Tibial nerve (tissue), 4 donors: ENCODE measurements at regions not wholly inside any gene's neighbourhood (a gene's known extent, or its start where the extent isn't known, plus 50 kb on each side); places are given as distances from the start of the nearest gene placed in this dataset. TPM values are rescaled to one million over a fixed set of nuclear protein-coding genes. Genes with fewer than 3 reads are reported as not detected.

Experiments
- DNase-seq, 2 donors: peaks; one replicate each; pipeline ENCODE4 v3.0.0-alpha.2; 2019; ENCODE audit warnings: low spot score in 2 of 2
- H3K27ac ChIP-seq, 4 donors: fragments of 200-600 bp; sonication (generic) in 3 of 4; one replicate each; pipeline ENCODE4 v1.5.1; 2017 to 2019; ENCODE audit warnings: mild to moderate bottlenecking in 1 of 4
- H3K27me3 ChIP-seq, 2 donors: fragments of 200-600 bp; sonication (generic) in 1 of 2; one replicate each; pipeline versions ENCODE4 v1.5.1 to v1.6.0; 2017 to 2019
- H3K36me3 ChIP-seq, 3 donors: fragments of 200-600 bp; sonication (generic); one replicate each; pipeline ENCODE4 v1.5.1; 2018 to 2019
- H3K4me1 ChIP-seq, 4 donors: fragments of 200-600 bp; sonication (generic) in 3 of 4; one replicate each; pipeline ENCODE4 v1.5.1; 2017 to 2019
- H3K4me3 ChIP-seq, 4 donors: fragments of 200-600 bp; sonication (generic) in 3 of 4; one replicate each; pipeline ENCODE4 v1.5.1; 2017 to 2019; ENCODE audit warnings: mild to moderate bottlenecking in 1 of 4, moderate library complexity in 1 of 4
- H3K9me3 ChIP-seq, 4 donors: fragments of 200-600 bp; sonication (generic) in 3 of 4; one replicate each; pipeline ENCODE4 v1.5.1; 2017 to 2019
- CTCF ChIP-seq, 5 experiments: fragments of 200-600 bp in 3 of 5; fragments of 450-650 bp in 2 of 5; sonication (generic) in 3 of 5; IDR thresholded peaks; one replicate each; pipeline ENCODE4 v1.5.1; 2016 to 2019; ENCODE audit warnings: antibody characterized with exemption in 5 of 5, mild to moderate bottlenecking in 3 of 5, moderate library complexity in 2 of 5
- EP300 ChIP-seq, 2 donors: sonication (generic); formaldehyde crosslinking; IDR thresholded peaks; one replicate each; pipeline ENCODE4 v1.6.1; 2017; ENCODE audit warnings: antibody characterized with exemption in 2 of 2, mild to moderate bottlenecking in 1 of 2
- POLR2A ChIP-seq, 2 donors: fragments of 450-650 bp; IDR thresholded peaks; one replicate each; pipeline ENCODE4 v1.6.1; 2017; ENCODE audit warnings: antibody characterized with exemption in 2 of 2, mild to moderate bottlenecking in 2 of 2, moderate library complexity in 2 of 2
- WGBS, 2 donors: methylation state at CpG; one replicate each; pipeline ENCODE4 v1.1.5; 2018; 5-methylcytosine and 5-hydroxymethylcytosine counted together
- small RNA-seq: library from RNA; depleted of rRNA; stranded (forward); fragments of <200 nt; gene quantifications from one replicate; pipeline ENCODE3, GENCODE V24; 2016

- 70 to 88% methylated on average over 4 of the region's 4 CpGs for WGBS, 2 donors
- H3K9me3 ChIP-seq: no peaks in the 10 kb centered on the region
- H3K27me3 ChIP-seq: no peaks in the 10 kb centered on the region
- H3K4me1 ChIP-seq: no peaks in the 10 kb centered on the region
- no peak overlapping the region for H3K27ac ChIP-seq
- H3K36me3 ChIP-seq: no peaks in the 10 kb centered on the region
- DNase-seq: no peak
- H3K4me3 ChIP-seq: no peak overlapping the region
- TF ChIP-seq EP300 (IDR thresholded peaks at IDR 0.05) (no peak), POLR2A (IDR thresholded peaks at IDR 0.05) (no peak), CTCF (IDR thresholded peaks at IDR 0.05) (no peak)
Measured at GRCh38 chr1:68281946-68282615, 49.8 kb upstream of the WLS start.

Small RNA genes lying in the stretch of these regions (small RNA-seq; reads per million reads assigned to genes)
- gene COX6B1P7: not detected
